CD4-positive, alpha-beta T cell treated with Interleukin-15 for 4 hours (primary cell): ENCODE measurements at regions not wholly inside any gene's neighbourhood (a gene's known extent, or its start where the extent isn't known, plus 50 kb on each side); places are given as distances from the start of the nearest gene placed in this dataset.

Source experiments
- DNase-seq: peaks from one replicate; pipeline ENCODE4 v3.0.0-alpha.2; 2020; ENCODE audit warnings: low spot score

DNA sequence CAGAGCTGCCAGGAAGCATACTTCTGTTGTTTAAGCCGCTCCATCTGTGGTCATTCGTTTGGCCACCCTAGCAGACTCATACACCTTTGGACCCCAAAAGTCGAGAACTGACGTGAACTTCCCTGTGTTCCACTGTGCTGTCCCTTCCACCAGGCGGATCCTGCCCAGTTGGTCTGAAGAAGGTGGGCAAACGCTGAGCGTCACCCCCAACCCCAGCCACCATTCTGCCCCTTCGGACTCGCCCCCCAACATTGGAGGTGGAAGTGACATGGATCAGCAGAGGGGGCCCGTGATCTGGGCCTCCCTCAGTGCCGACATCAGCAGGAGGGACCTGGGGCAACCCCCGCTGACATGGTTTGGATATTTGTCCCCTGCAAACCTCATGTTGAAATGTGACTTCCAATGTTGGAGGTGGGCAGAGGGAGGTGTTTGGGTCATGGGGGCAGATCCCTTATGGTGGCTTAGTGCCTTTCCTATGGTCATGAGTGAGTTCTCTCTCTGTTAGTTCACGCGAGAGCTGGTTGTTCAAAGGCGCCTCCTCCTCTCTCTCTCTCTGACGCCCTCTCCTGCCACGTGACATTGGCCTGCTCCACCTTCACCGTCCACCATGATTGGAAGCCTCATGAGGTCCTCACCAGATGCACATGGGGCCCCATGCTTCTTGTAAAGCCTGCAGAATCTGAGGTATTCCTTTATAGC, 93.6 kb upstream of the ZNF507 start:
- DNase-seq, result no peak

GRCh38 chr19:32252333-32252669, 93.1 kb upstream of the ZNF507 start:
- no peak for DNase-seq

- DNase-seq, result no peak
Observed at GRCh38 chr19:32253683-32254508, 91.5 kb upstream of the ZNF507 start.

GRCh38 chr19:32254509-32254890, 90.9 kb upstream of the ZNF507 start:
- DNase-seq, result no peak

DNA sequence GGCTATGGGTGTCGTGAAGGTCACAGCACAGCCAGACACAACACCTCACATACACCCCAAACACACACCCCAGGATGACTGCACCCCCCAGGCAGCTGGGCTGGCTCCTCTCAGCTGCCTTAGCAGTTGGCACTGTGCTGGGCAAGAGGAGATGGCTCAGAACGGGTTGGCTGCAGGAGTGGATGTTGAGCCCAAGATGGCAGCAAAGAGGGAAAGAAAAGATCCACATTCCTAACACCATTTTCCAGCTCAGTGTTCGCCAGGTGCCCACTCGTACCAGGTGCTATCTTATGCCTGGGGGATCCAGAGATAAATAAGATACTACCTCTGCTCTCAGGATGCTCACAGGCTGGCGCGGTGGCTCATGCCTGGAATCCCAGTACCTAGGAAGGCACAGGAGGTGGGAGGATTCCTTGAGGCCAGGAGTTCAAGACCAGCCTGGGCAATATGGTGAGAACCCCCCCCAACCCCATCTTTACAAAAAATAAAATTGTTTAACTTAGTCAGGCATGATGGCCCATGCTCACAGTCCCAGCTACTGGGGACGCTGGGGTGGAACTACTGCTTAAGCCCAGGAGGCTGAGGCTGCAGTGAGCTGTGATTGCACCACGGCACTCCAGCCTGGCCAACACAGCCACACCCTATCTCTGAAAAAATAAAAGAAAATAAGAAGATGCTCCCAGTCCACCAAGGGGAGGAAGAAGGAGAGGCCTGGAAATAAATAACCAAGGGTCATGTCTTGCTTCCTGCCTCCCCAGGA, 89.7 kb upstream of the ZNF507 start:
- no peak for DNase-seq

DNA sequence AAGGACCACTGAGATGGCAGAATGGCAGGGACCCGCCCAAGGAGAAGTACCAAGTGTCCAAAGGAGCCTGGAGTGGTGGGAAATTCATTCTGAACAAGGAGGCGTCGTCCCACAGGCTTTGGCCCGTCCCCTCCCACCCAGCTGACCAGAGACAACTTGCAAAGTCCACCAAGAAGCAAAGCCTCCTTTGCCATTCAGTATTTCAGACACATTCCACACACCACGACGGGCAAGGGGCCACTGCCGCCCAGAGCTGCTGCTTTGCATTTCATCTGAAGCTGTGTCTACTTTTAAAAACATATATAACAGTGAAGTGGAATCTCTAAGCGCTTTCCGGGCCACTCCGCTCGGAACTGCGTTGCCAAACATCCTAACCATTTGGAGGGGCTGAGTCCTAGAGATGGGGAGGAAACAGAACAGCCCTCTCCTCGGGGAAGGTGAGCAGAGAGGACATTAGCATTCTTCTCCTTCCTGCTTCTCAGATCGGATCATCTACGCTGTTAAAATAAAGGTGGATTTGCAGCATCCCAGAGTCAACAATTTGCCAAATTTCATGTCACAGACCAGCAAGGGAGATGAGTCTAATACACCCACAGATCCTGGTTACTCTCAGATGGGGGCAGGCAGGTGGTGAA, 89.0 kb upstream of the ZNF507 start:
- no peak for DNase-seq

- DNase-seq, result no peak
Observed at GRCh38 chr19:32257326-32258073, 87.9 kb upstream of the ZNF507 start.

- no peak for DNase-seq
Observed at GRCh38 chr19:32258167-32258566, 87.2 kb upstream of the ZNF507 start.

GRCh38 chr19:32264568-32264967, 80.8 kb upstream of the ZNF507 start:
- no peak for DNase-seq

DNA sequence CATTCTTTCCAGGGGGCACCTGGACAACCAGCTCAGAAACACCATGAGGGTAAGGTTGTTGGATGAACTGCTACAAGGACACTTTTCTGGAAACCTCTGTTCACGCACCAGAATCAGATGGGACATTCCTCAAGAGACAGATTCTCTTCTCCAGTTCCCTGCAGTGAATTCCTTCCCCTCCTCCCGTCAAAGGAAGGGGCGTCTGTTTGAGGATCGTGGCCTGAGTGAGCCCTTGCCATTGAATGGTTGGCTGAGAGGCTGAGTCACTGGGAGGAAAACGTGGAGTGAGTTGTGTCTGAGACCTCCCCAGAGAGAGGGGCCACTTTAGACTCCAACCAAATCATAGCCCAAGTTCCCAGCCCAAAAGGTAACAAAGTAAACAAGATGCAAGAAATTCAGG, 79.4 kb upstream of the ZNF507 start:
- no peak for DNase-seq

- DNase-seq, result no peak
Observed at GRCh38 chr19:32266460-32266859, 79.0 kb upstream of the ZNF507 start.

- no peak for DNase-seq
Observed at GRCh38 chr19:32268381-32268780, 77.0 kb upstream of the ZNF507 start.

- DNase-seq, result no peak
Observed at GRCh38 chr19:32269831-32270230, 75.6 kb upstream of the ZNF507 start.

GRCh38 chr19:32273483-32273882, 71.9 kb upstream of the ZNF507 start:
- DNase-seq, result no peak

GRCh38 chr19:32287086-32287485, 58.3 kb upstream of the ZNF507 start:
- no peak for DNase-seq

- DNase-seq, result no peak
Observed at GRCh38 chr19:32287811-32288227, 57.6 kb upstream of the ZNF507 start.

- DNase-seq, result no peak
Observed at GRCh38 chr19:32289566-32290210, 55.7 kb upstream of the ZNF507 start.

- DNase-seq, result no peak
Observed at GRCh38 chr19:32291876-32292275, 53.5 kb upstream of the ZNF507 start.

GRCh38 chr19:32294871-32295438, 50.5 kb upstream of the ZNF507 start:
- no peak for DNase-seq
